ENCODE measurements at regions not wholly inside any gene's neighbourhood (a gene's known extent, or its start where the extent isn't known, plus 50 kb on each side); places are given as distances from the start of the nearest gene placed in this dataset.

DNA sequence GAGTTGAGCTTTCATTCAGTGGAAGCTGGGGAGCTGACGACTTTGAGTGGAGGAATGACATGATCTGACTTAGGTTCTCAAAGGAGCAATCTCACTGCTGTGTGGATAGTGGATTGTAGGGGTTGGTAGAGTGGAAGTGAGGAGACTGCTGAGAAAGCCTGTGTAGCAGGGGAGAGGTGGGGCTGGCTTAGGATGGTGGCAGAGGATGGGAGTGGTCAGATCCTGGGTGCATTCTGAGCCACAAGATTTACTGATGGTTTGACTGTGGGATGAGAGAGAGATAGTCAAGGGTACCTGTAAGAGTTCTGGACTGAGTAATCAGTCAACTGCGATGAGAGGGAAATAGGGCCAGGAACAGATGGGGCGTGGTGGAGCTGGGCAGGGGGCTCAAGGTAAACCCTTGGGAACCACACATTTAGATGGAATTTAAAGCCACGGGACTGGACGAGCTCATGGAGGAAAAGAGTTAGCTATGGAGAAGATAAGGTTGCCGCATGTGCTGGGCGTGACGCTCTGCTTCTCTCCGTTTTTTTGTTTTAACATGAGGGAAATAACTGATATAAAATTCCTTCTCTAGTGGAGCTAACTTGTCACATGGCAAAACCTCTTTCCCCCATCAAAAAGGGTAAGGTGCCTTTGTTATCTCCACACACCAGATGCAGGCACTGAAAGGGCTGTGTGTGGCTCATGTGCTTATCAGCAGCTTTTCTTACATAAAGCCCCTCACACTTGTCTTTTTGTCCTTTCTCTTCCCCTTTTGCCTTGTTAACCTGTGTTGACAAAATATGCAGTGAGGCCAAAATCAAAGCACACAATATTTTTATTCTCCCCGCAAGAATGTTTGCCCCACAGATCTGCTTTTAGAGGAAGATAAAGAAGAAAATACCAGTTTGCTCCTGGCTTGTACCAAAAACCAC is 379.8 kb downstream of the TSN start:
- H3K27me3 Mint-ChIP-seq (ENCODE audit: low read depth): no peaks in the 10 kb centered on the region
- H3K4me3 Mint-ChIP-seq: no peak overlapping the region
- H3K4me1 Mint-ChIP-seq: no peaks in the 10 kb centered on the region
- H3K36me3 Mint-ChIP-seq (ENCODE audit: low read depth): no peaks in the 10 kb centered on the region
- TF ChIP-seq, protein P1, sequence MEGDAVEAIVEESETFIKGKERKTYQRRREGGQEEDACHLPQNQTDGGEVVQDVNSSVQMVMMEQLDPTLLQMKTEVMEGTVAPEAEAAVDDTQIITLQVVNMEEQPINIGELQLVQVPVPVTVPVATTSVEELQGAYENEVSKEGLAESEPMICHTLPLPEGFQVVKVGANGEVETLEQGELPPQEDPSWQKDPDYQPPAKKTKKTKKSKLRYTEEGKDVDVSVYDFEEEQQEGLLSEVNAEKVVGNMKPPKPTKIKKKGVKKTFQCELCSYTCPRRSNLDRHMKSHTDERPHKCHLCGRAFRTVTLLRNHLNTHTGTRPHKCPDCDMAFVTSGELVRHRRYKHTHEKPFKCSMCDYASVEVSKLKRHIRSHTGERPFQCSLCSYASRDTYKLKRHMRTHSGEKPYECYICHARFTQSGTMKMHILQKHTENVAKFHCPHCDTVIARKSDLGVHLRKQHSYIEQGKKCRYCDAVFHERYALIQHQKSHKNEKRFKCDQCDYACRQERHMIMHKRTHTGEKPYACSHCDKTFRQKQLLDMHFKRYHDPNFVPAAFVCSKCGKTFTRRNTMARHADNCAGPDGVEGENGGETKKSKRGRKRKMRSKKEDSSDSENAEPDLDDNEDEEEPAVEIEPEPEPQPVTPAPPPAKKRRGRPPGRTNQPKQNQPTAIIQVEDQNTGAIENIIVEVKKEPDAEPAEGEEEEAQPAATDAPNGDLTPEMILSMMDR (IDR thresholded peaks at IDR 0.05; ENCODE audit: unreplicated experiment in 3 of 3): no peak
- H3K9me3 Mint-ChIP-seq: peaks cover 28% of the 10 kb centered on the region
- no peak overlapping the region for H3K27ac Mint-ChIP-seq

- H3K27ac Mint-ChIP-seq: no peak overlapping the region
- TF ChIP-seq, protein P1 (IDR thresholded peaks at IDR 0.05; ENCODE audit: unreplicated experiment in 3 of 3): peak; percentile 10 to 27 (median 16)
- H3K9me3 Mint-ChIP-seq: peaks cover 20% of the 10 kb centered on the region
- no peaks in the 10 kb centered on the region for H3K36me3 Mint-ChIP-seq (ENCODE audit: low read depth)
- no peak overlapping the region for H3K4me3 Mint-ChIP-seq
- no peaks in the 10 kb centered on the region for H3K4me1 Mint-ChIP-seq
- H3K27me3 Mint-ChIP-seq (ENCODE audit: low read depth): no peaks in the 10 kb centered on the region
Measured at GRCh38 chr2:122136056-122136455, 380.6 kb downstream of the TSN start.

- no peaks in the 10 kb centered on the region for H3K4me1 Mint-ChIP-seq
- H3K4me3 Mint-ChIP-seq: no peak overlapping the region
- H3K9me3 Mint-ChIP-seq: peaks cover 18% of the 10 kb centered on the region
- H3K27ac Mint-ChIP-seq: no peak overlapping the region
- TF ChIP-seq, protein P1 (IDR thresholded peaks at IDR 0.05; ENCODE audit: unreplicated experiment in 3 of 3): no peak
- H3K36me3 Mint-ChIP-seq (ENCODE audit: low read depth): no peaks in the 10 kb centered on the region
- H3K27me3 Mint-ChIP-seq (ENCODE audit: low read depth): no peaks in the 10 kb centered on the region
Measured at GRCh38 chr2:122138561-122138960, 383.1 kb downstream of the TSN start.

DNA sequence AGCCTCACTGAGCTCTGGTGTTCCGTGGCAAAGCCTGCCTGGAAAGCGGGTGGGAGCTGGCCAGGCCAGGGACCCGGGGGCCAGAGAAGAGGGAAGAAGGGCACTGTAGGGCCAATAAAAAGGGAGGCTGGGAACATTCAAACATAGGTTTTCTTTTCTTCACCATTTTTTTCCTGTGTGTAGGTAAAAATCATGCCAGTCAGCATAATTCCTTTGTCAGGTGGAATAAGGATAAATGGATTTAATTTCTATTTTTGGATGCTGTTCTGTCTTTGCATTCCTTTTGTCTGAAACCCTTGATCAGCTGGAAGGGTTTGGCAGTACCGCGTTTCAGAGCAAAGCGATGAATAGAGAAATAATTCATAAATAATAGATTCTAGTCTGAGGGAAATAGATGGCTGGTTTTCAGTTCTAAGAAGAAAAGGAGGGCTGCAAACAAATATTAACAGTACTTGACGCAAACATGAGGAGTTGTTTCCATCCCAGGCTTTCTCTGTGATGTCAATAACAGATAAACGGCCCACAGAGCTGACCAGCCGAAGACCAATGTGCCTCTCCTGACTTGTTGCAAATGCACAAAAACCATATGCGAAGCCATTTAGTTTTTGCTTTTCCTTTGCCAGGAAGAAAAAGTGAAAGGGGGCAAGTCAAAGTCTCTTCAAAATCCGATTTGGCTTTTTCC is 384.4 kb downstream of the TSN start:
- no peaks in the 10 kb centered on the region for H3K4me1 Mint-ChIP-seq
- no peaks in the 10 kb centered on the region for H3K36me3 Mint-ChIP-seq (ENCODE audit: low read depth)
- no peak overlapping the region for H3K4me3 Mint-ChIP-seq
- no peaks in the 10 kb centered on the region for H3K27me3 Mint-ChIP-seq (ENCODE audit: low read depth)
- H3K9me3 Mint-ChIP-seq: peaks cover 14% of the 10 kb centered on the region
- no peak overlapping the region for H3K27ac Mint-ChIP-seq
- TF ChIP-seq, protein P1 (IDR thresholded peaks at IDR 0.05; ENCODE audit: unreplicated experiment in 3 of 3): no peak

DNA sequence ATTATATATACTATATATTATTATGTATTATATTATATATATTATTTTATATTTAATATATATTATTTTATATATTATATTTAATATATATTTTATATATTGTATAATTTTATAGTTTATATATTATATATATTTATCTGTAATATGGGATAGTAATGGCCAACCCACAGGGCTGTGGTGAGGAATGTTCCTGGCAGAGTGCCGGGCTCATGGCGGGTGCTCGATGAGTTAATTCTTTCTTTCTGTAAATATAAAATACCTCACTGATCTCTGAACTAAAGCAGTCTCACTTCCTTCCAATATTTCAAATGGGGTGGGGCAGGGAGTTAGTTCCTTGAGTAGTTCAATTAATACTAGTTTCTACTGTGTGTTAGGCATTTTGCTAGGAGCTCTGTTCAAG is 389.4 kb downstream of the TSN start:
- TF ChIP-seq, protein P1 (IDR thresholded peaks at IDR 0.05; ENCODE audit: unreplicated experiment in 3 of 3): no peak
- H3K4me1 Mint-ChIP-seq: no peaks in the 10 kb centered on the region
- no peak overlapping the region for H3K27ac Mint-ChIP-seq
- no peak overlapping the region for H3K4me3 Mint-ChIP-seq
- no peaks in the 10 kb centered on the region for H3K36me3 Mint-ChIP-seq (ENCODE audit: low read depth)
- H3K27me3 Mint-ChIP-seq (ENCODE audit: low read depth): no peaks in the 10 kb centered on the region
- H3K9me3 Mint-ChIP-seq: peaks cover 14% of the 10 kb centered on the region
